ENCODE measurements at regions not wholly inside any gene's neighbourhood (a gene's known extent, or its start where the extent isn't known, plus 50 kb on each side); places are given as distances from the start of the nearest gene placed in this dataset.
"Not testable (repeated sequence)": the region's sequence is repeated elsewhere in the genome, so short reads cannot be mapped to it uniquely, and the experiment has no call there.

- no peak for DNase-seq
These were observed 1186.6 kb upstream of the SEMA6A start for GRCh38 chr5:117761186-117761585.

DNA sequence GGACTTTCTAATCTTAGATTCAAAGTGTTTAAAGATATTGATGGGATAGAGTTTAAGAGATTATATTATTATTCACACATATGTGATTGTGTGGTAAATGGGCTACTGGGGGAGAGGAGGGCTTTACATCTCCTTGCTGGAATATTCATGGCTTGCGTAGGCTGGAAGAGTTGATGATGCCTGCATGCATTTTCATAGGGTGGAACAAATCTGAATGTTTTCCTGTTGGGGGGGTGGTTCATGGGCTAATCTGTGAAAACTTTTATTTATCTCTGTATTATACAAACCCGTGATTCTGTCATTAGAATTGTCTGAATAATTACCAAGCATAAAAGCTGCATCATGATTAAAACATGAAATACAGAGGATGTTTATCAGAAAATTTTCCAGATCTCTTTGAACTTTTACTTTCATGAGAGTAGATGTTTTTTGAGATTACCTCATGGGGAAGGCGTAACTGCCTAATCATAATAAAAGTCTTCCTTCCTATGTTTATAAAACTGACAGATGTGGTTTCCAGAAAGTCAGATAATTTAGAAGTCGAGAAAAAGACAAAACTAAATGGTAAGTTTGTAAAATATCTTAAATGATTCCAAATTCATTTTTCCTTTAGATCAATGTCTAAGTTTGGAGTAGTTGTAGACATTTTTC, 1185.4 kb upstream of the SEMA6A start:
- no peak for DNase-seq

- DNase-seq, result no peak
These were observed 1177.8 kb upstream of the SEMA6A start for GRCh38 chr5:117752403-117752802.

DNA sequence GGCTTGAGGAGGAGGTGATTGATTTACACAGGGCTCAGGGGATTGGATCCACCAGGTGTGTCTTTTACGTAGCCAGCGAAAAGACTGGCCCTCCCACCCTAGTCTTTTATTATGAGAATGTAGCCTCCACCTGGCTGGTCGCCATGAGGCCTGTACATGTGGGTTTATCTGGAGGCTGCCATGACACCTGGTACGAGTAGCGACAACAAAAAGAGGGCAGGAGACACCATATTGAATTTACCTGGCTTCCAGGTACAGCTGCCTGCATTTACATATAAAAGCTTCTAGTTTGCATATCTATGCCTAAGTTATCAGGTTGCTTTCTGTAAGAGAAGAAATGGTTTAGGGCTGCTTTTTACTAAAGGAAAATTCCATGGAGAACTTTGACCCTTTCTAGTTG, 1173.7 kb upstream of the SEMA6A start:
- no peak for DNase-seq

- DNase-seq, result no peak
These were observed 1168.7 kb upstream of the SEMA6A start for GRCh38 chr5:117743337-117743736.

DNA sequence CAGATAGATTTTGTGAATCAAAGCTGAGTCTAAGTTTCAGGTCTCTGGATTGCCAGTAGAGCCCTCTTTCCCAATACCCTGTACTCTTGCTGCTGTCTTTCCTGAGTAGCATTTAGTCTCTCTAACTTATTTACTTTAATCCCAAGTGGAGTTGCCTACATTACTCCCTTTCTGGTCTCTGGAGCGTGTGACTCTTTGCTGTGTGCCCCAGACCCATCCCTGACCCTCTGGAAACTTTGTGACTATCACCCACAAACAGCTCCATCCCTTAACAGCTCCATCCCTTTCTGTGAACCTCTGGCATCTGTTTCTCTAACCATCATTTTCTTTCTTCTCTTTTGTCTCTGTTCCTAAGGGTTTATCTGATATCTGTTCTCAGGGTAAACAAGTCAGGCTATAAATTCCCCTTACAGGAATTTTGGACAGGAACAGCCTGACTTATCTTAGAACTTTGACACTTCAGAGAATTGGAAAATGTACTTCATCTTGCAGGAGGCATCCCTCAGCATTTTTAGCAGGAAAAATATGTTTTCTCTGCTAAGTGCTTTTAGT, 1167.1 kb upstream of the SEMA6A start:
- DNase-seq, result no peak

DNA sequence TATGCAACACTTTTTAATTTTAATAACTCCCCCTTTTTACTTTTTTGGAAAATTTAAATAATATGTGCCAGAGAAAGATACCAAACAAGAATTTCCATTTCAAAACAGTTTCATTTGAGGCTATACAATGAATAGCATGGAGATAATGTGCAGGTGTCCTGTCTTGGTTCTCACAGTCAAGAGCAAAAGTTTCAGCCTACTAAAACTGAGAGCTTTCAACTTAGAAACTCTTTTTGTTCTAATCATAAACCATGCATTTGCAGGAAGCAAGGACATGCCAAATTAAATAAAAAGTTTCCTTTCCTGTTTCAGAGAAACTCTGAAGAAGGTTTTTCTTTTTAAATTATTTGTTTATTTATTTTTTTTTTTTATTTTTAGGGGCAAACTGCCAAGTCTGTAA, 1165.6 kb upstream of the SEMA6A start:
- DNase-seq, result no peak

GRCh38 chr5:117738571-117738970, 1163.9 kb upstream of the SEMA6A start:
- DNase-seq, result no peak

DNA sequence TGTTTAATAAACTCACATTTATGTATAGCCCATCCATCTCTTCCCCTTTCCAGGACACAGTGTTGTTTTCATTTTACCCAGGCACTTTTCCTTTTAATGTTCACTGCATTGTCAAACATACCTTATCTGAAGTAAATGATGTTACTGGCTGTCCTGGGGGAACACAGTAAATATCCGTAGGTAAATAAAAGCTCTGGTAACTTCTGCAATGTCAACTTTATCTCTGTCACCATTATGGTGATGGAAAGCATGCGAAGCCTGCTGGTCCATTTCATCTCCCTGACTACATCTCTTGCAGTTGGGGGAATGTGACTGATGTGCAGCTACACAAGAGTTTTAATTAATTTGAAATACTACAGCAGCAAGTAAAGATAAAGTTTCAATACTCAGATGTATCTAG, 1162.1 kb upstream of the SEMA6A start:
- no peak for DNase-seq

- DNase-seq, result no peak
These were observed 1159.4 kb upstream of the SEMA6A start for GRCh38 chr5:117734056-117734455.

DNA sequence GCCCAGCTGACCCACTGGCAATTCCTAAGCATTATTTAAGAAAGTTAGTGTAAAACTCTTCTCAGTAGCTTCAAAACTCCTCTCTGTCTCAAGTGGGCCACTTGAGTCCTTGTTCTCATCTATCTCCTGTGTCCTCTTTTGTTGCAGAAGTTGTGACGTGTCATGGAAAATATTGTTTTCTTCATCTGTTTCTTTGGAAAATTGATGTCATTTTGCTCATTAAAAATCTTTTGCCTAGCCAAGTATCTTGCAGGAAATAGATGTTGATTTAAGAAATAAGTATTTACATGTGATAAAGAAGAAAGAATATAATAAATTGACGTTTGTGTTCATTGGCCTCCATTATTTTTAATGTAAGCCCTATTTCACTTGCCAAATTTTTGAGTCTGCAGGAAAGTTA, 1158.4 kb upstream of the SEMA6A start:
- DNase-seq, result no peak

DNA sequence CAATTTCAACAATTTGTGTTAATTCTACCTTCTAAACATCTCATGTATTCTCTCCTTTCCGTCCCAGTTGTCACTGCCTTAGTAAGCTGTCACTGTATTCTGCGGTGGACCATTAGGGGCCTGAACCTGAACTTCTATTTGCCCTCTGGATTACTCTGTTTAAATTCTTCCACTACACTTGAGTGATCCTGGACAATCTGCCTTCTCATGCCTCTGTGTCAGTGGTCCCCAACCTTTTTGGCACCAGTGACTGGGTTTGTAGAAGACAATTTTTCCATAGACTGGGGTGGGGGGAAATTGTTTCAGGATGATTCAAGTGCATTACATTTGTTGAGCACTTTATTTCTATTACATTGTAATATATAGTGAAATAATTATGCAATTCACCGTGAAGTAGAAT, 1157.6 kb upstream of the SEMA6A start:
- DNase-seq, result no peak

- no peak for DNase-seq
These were observed 1156.8 kb upstream of the SEMA6A start for GRCh38 chr5:117731446-117731845.

- not testable (repeated sequence) for DNase-seq
These were observed 1146.2 kb upstream of the SEMA6A start for GRCh38 chr5:117720784-117721183.

- DNase-seq, result no peak
These were observed 1144.8 kb upstream of the SEMA6A start for GRCh38 chr5:117719413-117719812.

GRCh38 chr5:117713585-117714198, 1139.1 kb upstream of the SEMA6A start:
- peak; percentile 1 for DNase-seq

DNA sequence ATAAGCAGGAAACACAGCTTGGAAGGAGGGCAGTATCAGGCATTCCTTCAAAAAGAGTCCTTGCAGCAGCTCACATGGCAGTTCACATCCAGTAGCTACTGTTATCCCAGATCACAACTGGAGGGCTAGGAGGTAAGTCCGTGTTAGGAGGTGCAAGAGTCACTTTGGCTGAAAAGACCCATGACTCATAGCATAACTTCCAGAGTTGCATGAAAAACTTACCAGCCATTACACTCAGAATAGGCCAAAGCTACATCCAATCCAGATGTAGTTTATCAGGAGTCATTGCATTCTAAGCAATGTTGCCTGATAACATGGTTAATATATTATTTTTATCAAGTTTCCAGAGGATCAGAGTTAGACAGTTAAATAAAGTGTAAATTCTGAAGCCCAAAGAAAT, 1126.4 kb upstream of the SEMA6A start:
- DNase-seq, result no peak

GRCh38 chr5:117692606-117693005, 1118.0 kb upstream of the SEMA6A start:
- no peak for DNase-seq

DNA sequence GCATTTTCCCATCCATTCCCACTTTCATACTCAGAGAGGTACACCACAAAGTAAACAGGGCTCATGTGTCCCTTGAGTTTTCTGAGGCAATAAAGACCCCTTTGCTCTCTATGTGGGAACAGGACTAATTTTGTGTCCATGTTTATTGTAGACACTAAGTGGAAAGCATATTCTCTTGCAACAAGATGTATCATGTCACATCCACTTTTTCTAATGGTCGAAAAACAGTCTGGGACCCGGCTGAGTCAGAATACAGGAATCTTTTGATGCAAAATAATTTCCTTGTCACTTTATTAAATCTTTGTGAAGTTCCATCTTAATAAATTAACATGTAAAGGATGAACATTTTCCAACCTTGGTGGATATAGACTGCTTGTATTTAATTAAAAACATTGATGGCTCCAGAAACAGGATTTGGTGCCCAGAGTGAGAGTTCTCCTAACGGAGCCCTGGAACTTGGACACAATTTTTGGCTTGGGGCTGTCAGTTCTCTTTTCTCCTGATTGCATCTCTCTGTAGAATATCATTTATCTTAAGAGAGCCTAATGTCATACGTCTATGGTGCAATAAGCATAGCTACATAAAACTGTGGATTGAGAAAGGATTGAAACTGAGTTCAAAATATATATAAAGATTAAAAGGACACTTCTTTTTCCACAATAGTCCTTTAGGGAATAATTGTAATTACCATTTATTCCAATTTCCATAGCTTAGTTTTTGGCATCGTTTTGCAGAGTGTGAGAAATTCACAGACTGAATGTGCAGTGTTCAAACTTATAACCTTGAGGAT, 1116.7 kb upstream of the SEMA6A start:
- no peak for DNase-seq

- DNase-seq, result no peak
These were observed 1116.0 kb upstream of the SEMA6A start for GRCh38 chr5:117690612-117691011.

DNA sequence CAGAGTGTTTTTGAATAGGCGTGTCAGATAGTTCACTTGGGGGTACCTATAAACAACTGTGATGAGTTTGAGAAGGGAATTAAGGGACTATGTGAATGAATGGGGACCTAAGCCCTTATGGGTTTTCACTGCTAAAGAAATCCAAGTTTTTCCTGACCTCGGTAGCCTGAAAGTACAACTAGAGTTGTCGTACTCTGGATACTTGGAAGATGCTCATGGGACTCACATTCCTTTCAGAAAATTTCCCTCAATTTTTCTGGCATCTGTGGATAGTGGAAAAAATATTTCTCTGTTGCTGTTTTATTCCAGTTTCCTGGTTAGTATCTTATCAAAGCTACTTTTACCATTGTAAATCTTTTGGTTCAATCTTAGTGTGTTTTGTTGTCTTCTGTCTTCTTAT, 1112.3 kb upstream of the SEMA6A start:
- DNase-seq, result no peak

DNA sequence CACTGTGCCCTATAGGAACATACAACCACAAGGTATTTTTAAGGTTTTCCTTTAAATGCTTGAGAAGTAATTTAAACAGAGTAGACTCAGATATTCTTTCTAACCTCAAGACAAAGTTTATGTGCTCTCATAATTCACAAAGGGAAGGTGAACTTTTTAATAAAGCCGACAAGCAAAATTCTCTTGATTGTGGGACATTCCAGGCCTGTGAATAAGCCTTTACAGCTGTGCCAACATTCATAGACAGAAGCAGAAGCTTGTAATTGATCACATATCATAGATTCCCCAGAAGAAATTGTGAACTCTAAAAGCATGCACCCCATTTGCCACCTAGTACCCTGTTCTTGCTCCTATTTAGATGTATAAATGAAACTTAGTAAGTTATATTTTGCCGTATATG, 1107.8 kb upstream of the SEMA6A start:
- DNase-seq, result no peak

GRCh38 chr5:117681431-117682254, 1107.0 kb upstream of the SEMA6A start:
- no peak for DNase-seq

Measured in CD4-positive, alpha-beta T cell treated with Interleukin-17A for 1 hour (primary cell).